ENCODE measurements at regions not wholly inside any gene's neighbourhood (a gene's known extent, or its start where the extent isn't known, plus 50 kb on each side); places are given as distances from the start of the nearest gene placed in this dataset.

DNA sequence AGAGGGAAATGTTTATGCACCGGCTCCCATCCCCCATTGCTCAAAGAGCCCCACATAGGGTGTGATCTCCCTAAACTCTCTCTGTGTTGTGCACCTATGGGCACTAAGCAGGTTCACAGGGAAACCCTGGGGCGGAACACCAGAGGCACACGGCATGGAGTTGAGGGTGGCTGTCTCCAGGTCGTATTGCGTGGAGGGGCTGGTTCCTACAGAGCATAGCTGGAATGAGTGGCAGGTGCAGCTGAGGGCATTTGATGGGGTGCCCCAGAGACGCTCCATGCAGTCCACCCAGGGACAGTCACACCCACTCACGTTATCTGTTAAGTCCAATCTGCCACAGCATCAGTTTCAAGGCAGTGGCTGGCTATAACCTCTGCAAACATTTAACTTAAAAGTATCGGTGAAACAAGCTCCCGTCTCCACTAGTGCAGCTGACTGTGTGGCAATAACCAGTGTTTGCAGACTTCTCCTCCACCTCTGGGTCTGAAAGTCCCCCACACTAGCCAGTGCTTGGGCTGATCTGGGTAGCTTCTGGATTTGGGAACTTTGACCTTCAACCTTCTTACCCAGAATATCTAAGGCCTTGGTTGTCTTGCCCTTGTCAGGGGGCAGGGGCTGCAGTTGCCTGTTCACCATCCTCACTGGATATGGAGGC is 249.2 kb upstream of the ZNF32 start:
- POLR2A ChIA-PET, result no interaction called here
- no peak overlapping the region for H3K4me3 ChIP-seq (ENCODE audit: low read depth, low read length)

DNA sequence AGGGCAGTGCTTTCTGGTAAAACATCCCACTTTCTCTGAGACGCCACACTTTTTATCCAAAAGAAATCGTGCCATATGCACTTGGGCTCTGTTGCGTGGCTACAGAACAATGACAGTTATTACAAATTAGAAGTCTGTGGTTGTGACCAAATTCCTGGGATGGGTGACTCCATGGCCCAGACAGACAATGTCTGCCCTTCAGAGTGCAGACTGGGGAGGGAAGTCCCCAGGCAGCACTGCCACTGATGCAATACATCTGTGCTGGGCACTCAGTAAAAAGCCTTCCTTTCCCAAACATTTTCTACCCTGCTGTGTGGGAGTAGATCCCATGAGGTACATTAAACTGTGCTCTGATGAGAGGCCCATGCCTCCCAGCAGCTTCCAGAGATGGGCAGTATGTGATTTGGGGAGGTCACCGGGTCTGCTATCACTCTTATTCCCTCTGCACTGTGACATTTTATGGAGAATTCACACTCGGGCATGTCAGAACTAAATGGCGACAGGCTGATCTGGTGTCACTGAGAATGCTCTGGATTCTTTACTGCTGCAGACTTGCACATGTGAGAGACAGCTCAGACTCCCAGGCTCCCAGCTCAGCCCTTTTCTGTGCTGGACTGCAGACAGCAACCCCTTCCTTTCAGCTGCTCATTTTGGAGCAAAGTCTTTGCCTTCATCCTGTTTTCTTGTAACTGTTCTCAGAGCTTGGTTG is 243.5 kb upstream of the ZNF32 start:
- peaks cover 28% of the 10 kb centered on the region for H3K27me3 Mint-ChIP-seq (ENCODE audit: insufficient read depth, unreplicated experiment)
- ChIA-PET CTCF (no interaction called here), POLR2A (no interaction called here)
- Histone ChIP-seq H3K36me3 (ENCODE audit: control insufficient read depth, insufficient read depth, low read length) (no peaks in the 10 kb centered on the region), H3K9me3 (no peaks in the 10 kb centered on the region), H3K4me1 (no peaks in the 10 kb centered on the region), H3K4me3 (ENCODE audit: low read depth, low read length) (no peak overlapping the region), H3K27me3 (replicated peaks; ENCODE audit: control insufficient read depth, insufficient read depth, low read length) (no peaks in the 10 kb centered on the region)
- BruUV-seq (replicated peaks), result no TSS peak
- no peaks in the 10 kb centered on the region for H3K4me1 Mint-ChIP-seq (ENCODE audit: low read depth, unreplicated experiment)
- H3K36me3 Mint-ChIP-seq (ENCODE audit: insufficient read depth, unreplicated experiment), result no peaks in the 10 kb centered on the region
- H3K4me3 Mint-ChIP-seq (ENCODE audit: unreplicated experiment), result no peak overlapping the region
- H3K9me3 Mint-ChIP-seq (ENCODE audit: unreplicated experiment), result no peaks in the 10 kb centered on the region
- intact Hi-C loops (cut with micrococcal nuclease; ENCODE audit: unreplicated experiment), result no loop called here
- TF ChIP-seq, protein P1, sequence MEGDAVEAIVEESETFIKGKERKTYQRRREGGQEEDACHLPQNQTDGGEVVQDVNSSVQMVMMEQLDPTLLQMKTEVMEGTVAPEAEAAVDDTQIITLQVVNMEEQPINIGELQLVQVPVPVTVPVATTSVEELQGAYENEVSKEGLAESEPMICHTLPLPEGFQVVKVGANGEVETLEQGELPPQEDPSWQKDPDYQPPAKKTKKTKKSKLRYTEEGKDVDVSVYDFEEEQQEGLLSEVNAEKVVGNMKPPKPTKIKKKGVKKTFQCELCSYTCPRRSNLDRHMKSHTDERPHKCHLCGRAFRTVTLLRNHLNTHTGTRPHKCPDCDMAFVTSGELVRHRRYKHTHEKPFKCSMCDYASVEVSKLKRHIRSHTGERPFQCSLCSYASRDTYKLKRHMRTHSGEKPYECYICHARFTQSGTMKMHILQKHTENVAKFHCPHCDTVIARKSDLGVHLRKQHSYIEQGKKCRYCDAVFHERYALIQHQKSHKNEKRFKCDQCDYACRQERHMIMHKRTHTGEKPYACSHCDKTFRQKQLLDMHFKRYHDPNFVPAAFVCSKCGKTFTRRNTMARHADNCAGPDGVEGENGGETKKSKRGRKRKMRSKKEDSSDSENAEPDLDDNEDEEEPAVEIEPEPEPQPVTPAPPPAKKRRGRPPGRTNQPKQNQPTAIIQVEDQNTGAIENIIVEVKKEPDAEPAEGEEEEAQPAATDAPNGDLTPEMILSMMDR (IDR thresholded peaks at IDR 0.05; ENCODE audit: insufficient read depth in 1 of 2, low read depth in 1 of 2, low read length in 1 of 2, severe bottlenecking in 1 of 2, unreplicated experiment in 1 of 2), result no peak
- DNase-seq, result no peak
- H3K27ac Mint-ChIP-seq (ENCODE audit: unreplicated experiment), result no peak overlapping the region

More for the DNA sequence above, 249.2 kb upstream of the ZNF32 start:
- Mint-ChIP-seq H3K9me3 (ENCODE audit: unreplicated experiment) (no peaks in the 10 kb centered on the region), H3K4me3 (ENCODE audit: unreplicated experiment) (no peak overlapping the region), H3K36me3 (ENCODE audit: insufficient read depth, unreplicated experiment) (no peaks in the 10 kb centered on the region), H3K4me1 (ENCODE audit: low read depth, unreplicated experiment) (no peaks in the 10 kb centered on the region), H3K27ac (ENCODE audit: unreplicated experiment) (no peak overlapping the region), H3K27me3 (ENCODE audit: insufficient read depth, unreplicated experiment) (peaks cover 15% of the 10 kb centered on the region)
- TF ChIP-seq, protein P1 (IDR thresholded peaks at IDR 0.05; ENCODE audit: insufficient read depth in 1 of 2, low read depth in 1 of 2, low read length in 1 of 2, severe bottlenecking in 1 of 2, unreplicated experiment in 1 of 2), result no peak
- Histone ChIP-seq H3K9me3 (no peaks in the 10 kb centered on the region), H3K36me3 (ENCODE audit: control insufficient read depth, insufficient read depth, low read length) (no peaks in the 10 kb centered on the region), H3K27me3 (replicated peaks; ENCODE audit: control insufficient read depth, insufficient read depth, low read length) (no peaks in the 10 kb centered on the region), H3K4me1 (no peaks in the 10 kb centered on the region)
- intact Hi-C loops (cut with micrococcal nuclease; ENCODE audit: unreplicated experiment), result no loop called here
- DNase-seq, result no peak
- CTCF ChIA-PET, result no interaction called here
- BruUV-seq (replicated peaks), result no TSS peak

DNA sequence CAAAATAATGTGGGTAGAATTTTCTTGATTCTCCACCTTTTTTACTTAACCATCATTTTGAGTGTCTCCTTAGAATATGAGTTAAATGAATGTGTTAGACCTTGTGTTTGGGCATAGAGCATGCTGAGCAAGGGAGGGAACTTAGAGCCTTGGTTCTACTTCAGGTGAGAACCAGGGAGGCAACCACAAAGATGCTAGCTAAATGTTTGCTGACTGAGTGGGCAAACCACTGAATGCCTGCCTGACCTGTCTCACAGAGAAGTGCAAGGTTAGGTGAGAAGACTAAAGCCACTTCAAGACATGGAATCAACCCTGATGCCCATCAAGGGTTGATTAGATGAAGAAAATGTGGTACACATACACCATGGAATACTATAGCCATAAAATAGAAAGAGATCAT is 242.6 kb upstream of the ZNF32 start:
- no peak for DNase-seq
- TF ChIP-seq, protein P1 (IDR thresholded peaks at IDR 0.05; ENCODE audit: insufficient read depth in 1 of 2, low read depth in 1 of 2, low read length in 1 of 2, severe bottlenecking in 1 of 2, unreplicated experiment in 1 of 2), result no peak
- CTCF ChIA-PET, result no interaction called here
- H3K4me1 ChIP-seq, result no peaks in the 10 kb centered on the region
- no peaks in the 10 kb centered on the region for H3K9me3 ChIP-seq
- intact Hi-C loops (cut with micrococcal nuclease; ENCODE audit: unreplicated experiment), result no loop called here
- Mint-ChIP-seq H3K27ac (ENCODE audit: unreplicated experiment) (no peak overlapping the region), H3K9me3 (ENCODE audit: unreplicated experiment) (no peaks in the 10 kb centered on the region), H3K27me3 (ENCODE audit: insufficient read depth, unreplicated experiment) (peaks cover 26% of the 10 kb centered on the region), H3K4me3 (ENCODE audit: unreplicated experiment) (no peak overlapping the region), H3K4me1 (ENCODE audit: low read depth, unreplicated experiment) (no peaks in the 10 kb centered on the region), H3K36me3 (ENCODE audit: insufficient read depth, unreplicated experiment) (no peaks in the 10 kb centered on the region)
- no peaks in the 10 kb centered on the region for H3K27me3 ChIP-seq (replicated peaks; ENCODE audit: control insufficient read depth, insufficient read depth, low read length)
- H3K4me3 ChIP-seq (ENCODE audit: low read depth, low read length), result no peak overlapping the region
- no TSS peak for BruUV-seq (replicated peaks)
- H3K36me3 ChIP-seq (ENCODE audit: control insufficient read depth, insufficient read depth, low read length), result no peaks in the 10 kb centered on the region
- POLR2A ChIA-PET, result no interaction called here
